ENCODE measurements at regions not wholly inside any gene's neighbourhood (a gene's known extent, or its start where the extent isn't known, plus 50 kb on each side); places are given as distances from the start of the nearest gene placed in this dataset.

- intact Hi-C loops (cut with DNase I, micrococcal nuclease) = no loop called here
- peaks cover 65% of the 10 kb centered on the region for H3K4me1 ChIP-seq (ENCODE audit: insufficient read depth, low read length)
Measured at GRCh38 chr15:92812271-92812670, 87.9 kb upstream of the CHD2 start.

GRCh38 chr15:92813485-92813884 lies 86.6 kb upstream of the CHD2 start:
- H3K27ac ChIP-seq (ENCODE audit: low read depth in 1 of 2, low read length in 2 of 2) = peak overlapping the region; percentile 39 to 84

More at GRCh38 chr15:92812271-92812670, 87.9 kb upstream of the CHD2 start:
- H3K36me3 ChIP-seq (ENCODE audit: insufficient read depth, low read length) = no peaks in the 10 kb centered on the region
- ChIA-PET CTCF (interaction anchor here (1.2 kb wide), 1 partner anchor 105 kb away, joined by 4 read pairs; no protein-coding TSS in a partner anchor), POLR2A (interaction anchor here (1.6 to 11.4 kb wide), 5 partner anchors 9 to 93 kb away, joined by 3 to 913 read pairs (median 160); partner anchors contain the start of gene CHD2)
- TF ChIP-seq CTCF (IDR thresholded peaks at IDR 0.05) = no peak
- no peak overlapping the region for H3K4me3 ChIP-seq (ENCODE audit: low read length)
- H3K9me3 ChIP-seq (ENCODE audit: control insufficient read depth in 1 of 2, insufficient read depth in 1 of 2, low read length in 2 of 2) = no peaks in the 10 kb centered on the region
- no peak overlapping the region for H3K4me3 Mint-ChIP-seq
- H3K27me3 ChIP-seq (ENCODE audit: control insufficient read depth in 1 of 2, insufficient read depth in 2 of 2, low read length in 2 of 2) = no peaks in the 10 kb centered on the region
- no peak for DNase-seq
- no peaks in the 10 kb centered on the region for H3K27me3 Mint-ChIP-seq
- no peak for ATAC-seq (ENCODE audit: poor library complexity)
- H3K27ac ChIP-seq (ENCODE audit: low read depth in 1 of 2, low read length in 2 of 2) = peak overlapping the region in 1 of 2 donors; percentile 84
- H3K9me3 Mint-ChIP-seq = no peaks in the 10 kb centered on the region
- peaks cover 12% of the 10 kb centered on the region for H3K36me3 Mint-ChIP-seq (ENCODE audit: low read depth)
- H3K4me1 Mint-ChIP-seq (ENCODE audit: low read depth) = peaks cover 72% of the 10 kb centered on the region
- H3K27ac Mint-ChIP-seq = peak overlapping the region; percentile 100

DNA sequence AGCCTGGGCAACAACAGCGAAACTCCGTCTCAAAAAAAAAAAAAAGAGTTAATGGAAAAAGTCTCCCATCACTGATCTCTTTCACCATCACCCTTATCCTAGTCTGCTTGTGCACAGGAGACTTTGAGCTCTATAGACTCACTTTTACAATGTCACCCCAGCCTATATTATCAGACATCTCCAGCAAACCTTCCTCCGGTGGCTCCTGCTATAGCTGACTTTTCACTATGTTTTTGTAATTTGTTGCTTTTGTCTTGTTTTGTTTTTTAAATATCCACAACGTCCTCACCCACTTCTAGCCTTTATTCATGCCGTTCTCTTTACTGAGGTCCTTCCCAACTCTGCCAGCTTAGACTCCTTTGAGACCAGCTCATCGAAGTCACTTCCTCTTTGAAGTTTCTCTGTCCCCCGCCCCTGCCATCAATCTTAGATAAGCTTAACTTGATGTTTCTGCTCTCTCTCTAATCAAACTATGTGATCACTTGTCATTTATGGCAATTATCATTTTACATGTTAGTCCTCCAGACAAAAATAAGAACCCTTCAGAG lies 82.7 kb upstream of the CHD2 start:
- Mint-ChIP-seq H3K4me3 (peak overlapping the region; percentile 62), H3K36me3 (ENCODE audit: low read depth) (no peaks in the 10 kb centered on the region), H3K27me3 (no peaks in the 10 kb centered on the region), H3K4me1 (ENCODE audit: low read depth) (peaks cover 69% of the 10 kb centered on the region), H3K9me3 (no peaks in the 10 kb centered on the region), H3K27ac (peak overlapping the region; percentile 79)
- intact Hi-C loops (cut with DNase I, micrococcal nuclease) = no loop called here
- H3K4me3 ChIP-seq (ENCODE audit: low read length) = no peak overlapping the region
- peak overlapping the region in 1 of 2 donors; percentile 62 for H3K27ac ChIP-seq (ENCODE audit: low read depth in 1 of 2, low read length in 2 of 2)
- ChIA-PET POLR2A (interaction anchor here (0.8 to 7.1 kb wide), 13 partner anchors 9 to 96 kb away, joined by 3 to 135 read pairs (median 6); partner anchors contain the start of gene CHD2), CTCF (interaction anchor here (0.9 to 4.1 kb wide), 3 partner anchors 9 to 14 kb away, joined by 3 to 37 read pairs (median 8); no protein-coding TSS in a partner anchor)
- H3K27me3 ChIP-seq (ENCODE audit: control insufficient read depth in 1 of 2, insufficient read depth in 2 of 2, low read length in 2 of 2) = no peaks in the 10 kb centered on the region
- DNase-seq (peak in 4 of 14 experiments; percentile 27 to 55 (median 51)), ATAC-seq (ENCODE audit: poor library complexity) (no peak)
- TF ChIP-seq CTCF (IDR thresholded peaks at IDR 0.05) = no peak
- no peaks in the 10 kb centered on the region for H3K36me3 ChIP-seq (ENCODE audit: insufficient read depth, low read length)
- no peaks in the 10 kb centered on the region for H3K9me3 ChIP-seq (ENCODE audit: control insufficient read depth in 1 of 2, insufficient read depth in 1 of 2, low read length in 2 of 2)
- H3K4me1 ChIP-seq (ENCODE audit: insufficient read depth, low read length) = peaks cover 66% of the 10 kb centered on the region

More at GRCh38 chr15:92813485-92813884, 86.6 kb upstream of the CHD2 start:
- Histone ChIP-seq H3K4me1 (ENCODE audit: insufficient read depth, low read length) (peaks cover 64% of the 10 kb centered on the region), H3K36me3 (ENCODE audit: insufficient read depth, low read length) (no peaks in the 10 kb centered on the region), H3K4me3 (ENCODE audit: low read length) (peak overlapping the region; percentile 3), H3K9me3 (ENCODE audit: control insufficient read depth in 1 of 2, insufficient read depth in 1 of 2, low read length in 2 of 2) (no peaks in the 10 kb centered on the region), H3K27me3 (ENCODE audit: control insufficient read depth in 1 of 2, insufficient read depth in 2 of 2, low read length in 2 of 2) (no peaks in the 10 kb centered on the region)
- POLR2A ChIA-PET = interaction anchor here (0.9 to 11.4 kb wide), 8 partner anchors 19 to 101 kb away, joined by 3 to 913 read pairs (median 6); partner anchors contain the start of gene CHD2
- peak; percentile 57 for ATAC-seq (ENCODE audit: poor library complexity)
- H3K9me3 Mint-ChIP-seq = no peaks in the 10 kb centered on the region
- DNase-seq = peak in 3 of 14 experiments; percentile 70 to 89 (median 84)
- H3K4me3 Mint-ChIP-seq = peak overlapping the region; percentile 82
- H3K36me3 Mint-ChIP-seq (ENCODE audit: low read depth) = peaks cover 12% of the 10 kb centered on the region
- CTCF ChIA-PET = interaction anchor here (0.7 to 1.9 kb wide), 2 partner anchors 10 to 17 kb away, joined by 3 to 7 read pairs; no protein-coding TSS in a partner anchor
- intact Hi-C loops (cut with DNase I, micrococcal nuclease) = loop anchor here in 1 of 2 experiments (1.0 kb wide), 2 partner anchors 19 to 69 kb away; no protein-coding TSS in a partner anchor
- peak overlapping the region; percentile 92 for H3K27ac Mint-ChIP-seq
- peaks cover 74% of the 10 kb centered on the region for H3K4me1 Mint-ChIP-seq (ENCODE audit: low read depth)
- no peak for TF ChIP-seq CTCF (IDR thresholded peaks at IDR 0.05)
- H3K27me3 Mint-ChIP-seq = no peaks in the 10 kb centered on the region
